ENCODE measurements at regions not wholly inside any gene's neighbourhood (a gene's known extent, or its start where the extent isn't known, plus 50 kb on each side); places are given as distances from the start of the nearest gene placed in this dataset.

DNA sequence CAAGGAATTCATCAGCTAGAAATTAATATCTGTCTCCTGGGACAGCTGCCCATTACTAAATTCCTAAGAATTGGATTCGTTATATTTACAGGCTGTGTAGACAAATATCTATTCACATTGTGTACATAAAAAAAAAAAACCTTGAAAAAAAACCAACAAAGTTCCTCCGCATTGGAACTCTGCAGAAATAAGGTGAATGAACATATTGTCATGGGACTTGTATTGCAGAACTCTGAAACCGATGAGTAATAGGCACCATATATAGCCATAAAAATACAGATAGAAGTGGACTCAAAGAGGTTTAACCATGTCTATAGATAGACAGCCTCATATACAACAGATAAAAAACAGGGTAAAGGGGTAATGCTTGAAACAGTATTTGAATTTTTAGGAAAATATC, 909.9 kb upstream of the CHAC2 start:
- TF ChIP-seq EZH2phosphoT487 (IDR thresholded peaks at IDR 0.05; ENCODE audit: insufficient read depth, low read depth) = no peak
- TF ChIP-seq EZH2 (IDR thresholded peaks at IDR 0.05; ENCODE audit: insufficient read depth, poor library complexity, severe bottlenecking) = no peak

Measured in GM23248 (cell line).